GM18951 (cell line): ENCODE measurements at regions not wholly inside any gene's neighbourhood (a gene's known extent, or its start where the extent isn't known, plus 50 kb on each side); places are given as distances from the start of the nearest gene placed in this dataset.

Experiments used
- POLR2A ChIP-seq: IDR thresholded peaks from 4 replicates; pipeline ENCODE4 v1.6.1; 2011; ENCODE audit warnings: mild to moderate bottlenecking; ENCODE audit not compliant: insufficient read length, insufficient read depth; ENCODE audit errors: extremely low read depth
- in situ Hi-C: fragments of 300-500 bp; cut with MboI; formaldehyde crosslinking; loops from one replicate; pipeline ENCODE4 v1.12.0; 2022; ENCODE audit warnings: low sequenced_read_pairs, mixed read lengths, inconsistent platforms; ENCODE audit not compliant: unreplicated experiment

GRCh38 chr6:148164645-148165044, 178.0 kb upstream of the SASH1 start:
- in situ Hi-C loops: loop anchor here (10.0 kb wide), 1 partner anchor 660 kb away; the partner anchor contains the start of gene SAMD5

GRCh38 chr6:148166339-148166968, 176.2 kb upstream of the SASH1 start:
- no peak for TF ChIP-seq POLR2A
- in situ Hi-C loops: loop anchor here (10.0 kb wide), 1 partner anchor 662 kb away; the partner anchor contains the start of gene SAMD5

More at GRCh38 chr6:148164645-148165044, 178.0 kb upstream of the SASH1 start:
- no peak for TF ChIP-seq POLR2A

- in situ Hi-C loops: loop anchor here (10.0 kb wide), 1 partner anchor 665 kb away; the partner anchor contains the start of gene SAMD5
Observed at GRCh38 chr6:148169706-148170105, 172.9 kb upstream of the SASH1 start.

GRCh38 chr6:148170286-148170685, 172.4 kb upstream of the SASH1 start:
- in situ Hi-C loops: no loop called here
- TF ChIP-seq POLR2A: no peak

More at GRCh38 chr6:148169706-148170105, 172.9 kb upstream of the SASH1 start:
- TF ChIP-seq POLR2A: no peak

GRCh38 chr6:148173548-148173947, 169.1 kb upstream of the SASH1 start:
- in situ Hi-C loops: no loop called here
- TF ChIP-seq POLR2A: no peak

GRCh38 chr6:148175550-148176188, 167.0 kb upstream of the SASH1 start:
- TF ChIP-seq POLR2A: no peak
- in situ Hi-C loops: loop anchor here (25.0 kb wide), 1 partner anchor 287 kb away; no protein-coding TSS in a partner anchor

GRCh38 chr6:148177589-148178233, 164.9 kb upstream of the SASH1 start:
- no peak for TF ChIP-seq POLR2A

GRCh38 chr6:148179786-148180185, 162.9 kb upstream of the SASH1 start:
- no peak for TF ChIP-seq POLR2A
- in situ Hi-C loops: loop anchor here (25.0 kb wide), 1 partner anchor 283 kb away; no protein-coding TSS in a partner anchor

More at GRCh38 chr6:148177589-148178233, 164.9 kb upstream of the SASH1 start:
- in situ Hi-C loops: loop anchor here (25.0 kb wide), 1 partner anchor 285 kb away; no protein-coding TSS in a partner anchor

GRCh38 chr6:148182378-148182777, 160.3 kb upstream of the SASH1 start:
- in situ Hi-C loops: loop anchor here (25.0 kb wide), 1 partner anchor 280 kb away; no protein-coding TSS in a partner anchor
- no peak for TF ChIP-seq POLR2A

GRCh38 chr6:148183776-148184175, 158.9 kb upstream of the SASH1 start:
- TF ChIP-seq POLR2A: no peak
- in situ Hi-C loops: loop anchor here (25.0 kb wide), 1 partner anchor 279 kb away; no protein-coding TSS in a partner anchor

- TF ChIP-seq POLR2A: no peak
- in situ Hi-C loops: loop anchor here (25.0 kb wide), 1 partner anchor 275 kb away; no protein-coding TSS in a partner anchor
Observed at GRCh38 chr6:148186916-148187315, 155.7 kb upstream of the SASH1 start.

GRCh38 chr6:148192310-148192709, 150.3 kb upstream of the SASH1 start:
- in situ Hi-C loops: loop anchor here (25.0 kb wide), 1 partner anchor 270 kb away; no protein-coding TSS in a partner anchor
- no peak for TF ChIP-seq POLR2A

GRCh38 chr6:148193063-148193680, 149.5 kb upstream of the SASH1 start:
- in situ Hi-C loops: loop anchor here (25.0 kb wide), 1 partner anchor 269 kb away; no protein-coding TSS in a partner anchor
- no peak for TF ChIP-seq POLR2A

GRCh38 chr6:148195511-148195910, 147.1 kb upstream of the SASH1 start:
- in situ Hi-C loops: loop anchor here (25.0 kb wide), 1 partner anchor 267 kb away; no protein-coding TSS in a partner anchor
- TF ChIP-seq POLR2A: no peak
